IMR-90 (cell line): ENCODE measurements at regions not wholly inside any gene's neighbourhood (a gene's known extent, or its start where the extent isn't known, plus 50 kb on each side); places are given as distances from the start of the nearest gene placed in this dataset.

Experiments
- ATAC-seq: fragments of 200-7000 bp; cut with Tn5 transposase; 2 replicates; pipeline ENCODE4 v1.9.1; 2020; ENCODE audit warnings: low read depth, mild to moderate bottlenecking, moderate library complexity
- BruUV-seq: library from RNA; stranded (reverse); fragments of 400-500 nt; replicated peaks from 2 replicates; lab custom pipeline; 2021; lab: Mats Ljungman, UMichigan
- CTCF ChIA-PET: fragments of 300-600 bp; formaldehyde crosslinking; extraction: SDS; loops from one replicate; lab custom pipeline; 2021; ENCODE audit warnings: antibody characterized with exemption; lab: Yijun Ruan, JAX
- POLR2A ChIA-PET: fragments of 300-600 bp; sonication (Branson Sonifier 250); formaldehyde crosslinking; loops from one replicate; lab custom pipeline; 2022; ENCODE audit warnings: antibody characterized with exemption; ENCODE audit not compliant: unreplicated experiment; lab: Charles Lee
- DNase-seq: peaks from one replicate; pipeline ENCODE4 v3.0.0; 2013
- H2AFZ ChIP-seq: replicated peaks from 2 replicates; pipeline ENCODE3; 2013; ENCODE audit warnings: low read length, mild to moderate bottlenecking; ENCODE audit not compliant: poor library complexity
- H2AK5ac ChIP-seq: 2 replicates; pipeline ENCODE4 v1.6.1; 2013; ENCODE audit warnings: low read depth, low read length, inconsistent platforms
- H2AK9ac ChIP-seq: replicated peaks from 2 replicates; pipeline ENCODE3; 2013; ENCODE audit warnings: mild to moderate bottlenecking, low read depth, low read length, moderate library complexity; ENCODE audit not compliant: poor library complexity
- H2BK120ac ChIP-seq: 2 replicates; pipeline ENCODE4 v1.6.1; 2013; ENCODE audit warnings: low read depth, low read length, inconsistent platforms
- H2BK15ac ChIP-seq: 3 replicates; pipeline ENCODE4 v1.6.1; 2013; ENCODE audit warnings: low read depth, low read length, inconsistent platforms
- H2BK20ac ChIP-seq: 2 replicates; pipeline ENCODE4 v1.6.1; 2013; ENCODE audit warnings: low read depth, mild to moderate bottlenecking, inconsistent platforms, low read length, moderate library complexity
- H2BK5ac ChIP-seq: 2 replicates; pipeline ENCODE4 v1.6.1; 2013; ENCODE audit warnings: mild to moderate bottlenecking, low read depth, low read length, inconsistent platforms; ENCODE audit not compliant: poor library complexity, severe bottlenecking
- H3K14ac ChIP-seq: replicated peaks from 2 replicates; pipeline ENCODE4 v1.6.1; 2013; ENCODE audit warnings: low read depth, low read length, inconsistent platforms
- H3K18ac ChIP-seq: 2 replicates; pipeline ENCODE4 v1.6.1; 2013; ENCODE audit warnings: low read depth, low read length, control low read depth
- H3K23ac ChIP-seq: 2 replicates; pipeline ENCODE4 v1.6.1; 2013; ENCODE audit warnings: low read depth, low read length, inconsistent platforms
- H3K27ac ChIP-seq: 2 replicates; pipeline ENCODE4 v1.5.1; 2013; ENCODE audit warnings: mild to moderate bottlenecking, control low read depth, low read length; ENCODE audit not compliant: insufficient read depth
- H3K27me3 ChIP-seq: 2 replicates; pipeline ENCODE4 v1.6.1; 2013; ENCODE audit warnings: low read length; ENCODE audit not compliant: control insufficient read depth, insufficient read depth
- H3K36me3 ChIP-seq: 2 replicates; pipeline ENCODE4 v1.6.1; 2013; ENCODE audit warnings: low read length, mixed read lengths; ENCODE audit not compliant: control insufficient read depth, insufficient read depth
- H3K4ac ChIP-seq: 2 replicates; pipeline ENCODE4 v1.6.1; 2013; ENCODE audit warnings: low read depth, low read length, inconsistent platforms
- H3K4me1 ChIP-seq: 2 replicates; pipeline ENCODE4 v1.6.1; 2013; ENCODE audit warnings: low read length, mixed read lengths; ENCODE audit not compliant: control insufficient read depth, insufficient read depth
- H3K4me2 ChIP-seq: 2 replicates; pipeline ENCODE4 v1.6.1; 2013; ENCODE audit warnings: low read depth, mild to moderate bottlenecking, control low read depth, low read length, moderate library complexity
- H3K4me3 ChIP-seq: 2 replicates; pipeline ENCODE4 v1.5.1; 2013; ENCODE audit warnings: low read depth, mild to moderate bottlenecking, control low read depth, low read length, moderate library complexity; ENCODE audit not compliant: insufficient read depth
- H3K56ac ChIP-seq: 2 replicates; pipeline ENCODE4 v1.6.1; 2013; ENCODE audit warnings: low read length, inconsistent platforms; ENCODE audit not compliant: insufficient read depth; ENCODE audit errors: extremely low read depth
- H3K79me1 ChIP-seq, 2 experiments: 2 replicates each; pipeline ENCODE4 v1.6.1; 2013; ENCODE audit warnings: low read length in 2 of 2, inconsistent platforms in 1 of 2, low read depth in 1 of 2
- H3K9ac ChIP-seq: 2 replicates; pipeline ENCODE4 v1.6.1; 2013; ENCODE audit warnings: low read depth, low read length, control low read depth
- H3K9me1 ChIP-seq: 2 replicates; pipeline ENCODE4 v1.6.1; 2013; ENCODE audit warnings: low read length, inconsistent platforms; ENCODE audit not compliant: insufficient read depth
- H3K9me3 ChIP-seq: 2 replicates; pipeline ENCODE4 v1.6.1; 2013; ENCODE audit warnings: low read length; ENCODE audit not compliant: control insufficient read depth, insufficient read depth
- H4K20me1 ChIP-seq: 2 replicates; pipeline ENCODE4 v1.6.1; 2013; ENCODE audit warnings: low read length, inconsistent platforms; ENCODE audit not compliant: insufficient read depth
- H4K5ac ChIP-seq: 2 replicates; pipeline ENCODE4 v1.6.1; 2013; ENCODE audit warnings: mild to moderate bottlenecking, low read depth, low read length, control low read depth
- H4K8ac ChIP-seq, 2 experiments: 2 replicates each; pipeline ENCODE4 v1.6.1; 2013; ENCODE audit warnings: low read depth in 2 of 2, low read length in 2 of 2, control low read depth in 1 of 2, inconsistent platforms in 1 of 2
- H4K91ac ChIP-seq: 2 replicates; pipeline ENCODE4 v1.6.1; 2013; ENCODE audit warnings: low read depth, low read length, inconsistent platforms; ENCODE audit not compliant: insufficient read depth
- CHD1 ChIP-seq: IDR thresholded peaks from 2 replicates; pipeline ENCODE4 v1.6.1; 2012; ENCODE audit warnings: low read depth, low read length, improper control_type of control experiment
- FOS ChIP-seq: fragments of 150-350 bp; IDR thresholded peaks from 2 replicates; pipeline ENCODE4 v1.6.1; 2016; ENCODE audit warnings: low read depth, low read length
- NFE2L2 ChIP-seq: fragments of 150-350 bp; IDR thresholded peaks from 2 replicates; pipeline ENCODE4 v1.6.1; 2016; ENCODE audit warnings: low read depth, mild to moderate bottlenecking, low read length
- RCOR1 ChIP-seq: IDR thresholded peaks from 2 replicates; pipeline ENCODE4 v1.6.1; 2012; ENCODE audit warnings: mild to moderate bottlenecking, low read length, improper control_type of control experiment; ENCODE audit not compliant: insufficient replicate concordance
- SMC3 ChIP-seq: fragments of 150-350 bp; IDR thresholded peaks from 2 replicates; pipeline ENCODE4 v1.6.1; 2016; ENCODE audit warnings: low read depth, mild to moderate bottlenecking, antibody characterized with exemption, low read length, moderate library complexity
- WGBS, 2 experiments: methylation state at CpG; one replicate each; pipeline versions ENCODE4 v1.1.5 to v1.1.7; 2013; ENCODE audit warnings: missing lambda C conversion rate in 2 of 2; ENCODE audit not compliant: insufficient read length in 1 of 2; ENCODE audit errors: extremely low coverage in 2 of 2; 5-methylcytosine and 5-hydroxymethylcytosine counted together
- dilution Hi-C: fragments of 300-500 bp; cut with HindIII; formaldehyde crosslinking; loops from one replicate; pipeline ENCODE4 v1.14.3; 2018; ENCODE audit warnings: low sequenced_read_pairs; ENCODE audit not compliant: unreplicated experiment
- in situ Hi-C: fragments of 300-500 bp; cut with MboI; formaldehyde crosslinking; loops from 3 replicates; pipeline ENCODE4 v1.14.3; 2019; ENCODE audit warnings: low sequenced_read_pairs, inconsistent platforms, mixed read lengths
- intact Hi-C: fragments of 100-400 bp; cut with micrococcal nuclease; formaldehyde crosslinking; loops from 2 replicates; pipeline ENCODE4 v1.10.0; 2022

GRCh38 chr2:146898083-146898482 is 946.7 kb upstream of the ACVR2A start:
- POLR2A ChIA-PET, result no interaction called here
- Histone ChIP-seq H3K9me1 (no peaks in the 10 kb centered on the region), H3K4me3 (no peak overlapping the region), H3K27me3 (no peaks in the 10 kb centered on the region), H2BK15ac (no peak overlapping the region), H3K27ac (no peak overlapping the region), H2BK5ac (no peak overlapping the region), H2AFZ (no peak overlapping the region), H3K9ac (no peak overlapping the region), H2AK9ac (no peak overlapping the region), H4K5ac (no peak overlapping the region), H3K56ac (no peak overlapping the region), H2BK120ac (no peak overlapping the region), H4K91ac (no peak overlapping the region), H3K4me1 (no peaks in the 10 kb centered on the region), H2AK5ac (no peak overlapping the region), H3K4ac (no peak overlapping the region), H2BK20ac (no peak overlapping the region), H4K20me1 (no peaks in the 10 kb centered on the region), H3K9me3 (no peaks in the 10 kb centered on the region; the same call in 1 of the 2 replicates), H4K8ac (no peak overlapping the region), H3K23ac (no peak overlapping the region), H3K79me1 (no peaks in the 10 kb centered on the region), H3K18ac (no peak overlapping the region), H3K36me3 (no peaks in the 10 kb centered on the region), H3K14ac (no peak overlapping the region), H3K4me2 (no peak overlapping the region)
- no peak for DNase-seq
- no peak for TF ChIP-seq CHD1
- no peak for TF ChIP-seq SMC3
- TF ChIP-seq NFE2L2, result no peak
- TF ChIP-seq RCOR1, result no peak
- no peak for TF ChIP-seq FOS
- no TSS peak for BruUV-seq
- no peak for ATAC-seq
- dilution Hi-C loops (no loop called here), in situ Hi-C loops (no loop called here), intact Hi-C loops (no loop called here)
- CTCF ChIA-PET, result no interaction called here
- WGBS, 2 experiments, result no CpG with 5 or more reads among the region's 1 CpG
